ENCODE measurements at regions not wholly inside any gene's neighbourhood (a gene's known extent, or its start where the extent isn't known, plus 50 kb on each side); places are given as distances from the start of the nearest gene placed in this dataset.

- TF ChIP-seq POLR2A (IDR thresholded peaks at IDR 0.05; ENCODE audit: low read depth, low read length) (no peak), TAF1 (IDR thresholded peaks at IDR 0.05; ENCODE audit: borderline replicate concordance, low read depth, low read length) (no peak)
Observed at GRCh38 chr4:156635051-156635450, 336.5 kb downstream of the PDGFC start.
